RWPE2 (cell line): ENCODE measurements at regions not wholly inside any gene's neighbourhood (a gene's known extent, or its start where the extent isn't known, plus 50 kb on each side); places are given as distances from the start of the nearest gene placed in this dataset.

Experiments used
- ATAC-seq: fragments of 200-7000 bp; cut with Tn5 transposase; 3 replicates; pipeline ENCODE4 v1.9.1; 2021; ENCODE audit warnings: low read depth
- DNase-seq: peaks from one replicate; pipeline ENCODE4 v3.0.0-alpha.2; 2020; ENCODE audit warnings: low spot score
- H3K27ac ChIP-seq: fragments of 450-650 bp; 2 replicates; pipeline ENCODE4 v1.5.1; 2017; ENCODE audit warnings: mild to moderate bottlenecking; ENCODE audit not compliant: poor library complexity, severe bottlenecking
- H3K27me3 ChIP-seq: fragments of 250-450 bp; sonication (Bioruptor Pico); 2 replicates; pipeline ENCODE4 v1.5.1; 2021; ENCODE audit warnings: mild to moderate bottlenecking, moderate library complexity; ENCODE audit not compliant: insufficient read depth, poor library complexity, severe bottlenecking
- H3K36me3 ChIP-seq: fragments of 250-450 bp; sonication (Bioruptor Pico); 2 replicates; pipeline ENCODE4 v1.5.1; 2020; ENCODE audit warnings: low read depth, mild to moderate bottlenecking, moderate library complexity
- H3K4me1 ChIP-seq: fragments of 250-450 bp; sonication (Bioruptor Pico); 2 replicates; pipeline ENCODE4 v1.5.1; 2021; ENCODE audit warnings: mild to moderate bottlenecking, moderate library complexity; ENCODE audit not compliant: insufficient read depth, poor library complexity, severe bottlenecking
- H3K4me3 ChIP-seq: fragments of 250-450 bp; sonication (Bioruptor Pico); 2 replicates; pipeline ENCODE4 v1.5.1; 2021; ENCODE audit warnings: mild to moderate bottlenecking, moderate library complexity; ENCODE audit not compliant: severe bottlenecking
- H3K9me3 ChIP-seq: fragments of 250-450 bp; sonication (Bioruptor Pico); 2 replicates; pipeline ENCODE4 v1.5.1; 2021; ENCODE audit warnings: mild to moderate bottlenecking, moderate library complexity; ENCODE audit not compliant: severe bottlenecking
- TF ChIP-seq, protein P1 (sequence below): fragments of 450-650 bp; IDR thresholded peaks from one replicate; pipeline ENCODE4 v1.5.1; 2017; ENCODE audit warnings: mild to moderate bottlenecking, moderate library complexity; ENCODE audit not compliant: poor library complexity, severe bottlenecking

DNA sequence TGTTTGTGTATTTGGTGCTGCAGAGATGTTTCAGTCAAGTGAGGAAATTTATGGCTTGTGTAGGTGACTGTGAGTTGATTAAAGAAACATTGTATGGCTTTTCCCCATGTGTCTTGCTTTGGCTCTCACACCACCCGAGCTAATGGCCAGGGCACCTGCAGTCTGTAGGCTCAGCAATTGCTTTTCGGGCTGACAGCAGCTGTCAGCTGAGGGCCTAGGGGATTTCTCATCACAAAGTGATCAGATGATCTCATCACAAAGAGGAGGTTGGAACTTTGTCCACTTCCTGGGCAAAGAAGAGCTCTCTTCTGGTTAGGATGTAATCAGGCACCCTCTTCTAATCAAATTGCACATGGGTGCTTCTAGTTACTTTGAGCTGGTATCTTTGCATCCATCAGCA is 632.2 kb downstream of the SLC4A3 start:
- Histone ChIP-seq H3K4me3 (no peak overlapping the region), H3K9me3 (no peaks in the 10 kb centered on the region), H3K27me3 (no peaks in the 10 kb centered on the region), H3K36me3 (no peaks in the 10 kb centered on the region), H3K27ac (no peak overlapping the region), H3K4me1 (no peaks in the 10 kb centered on the region)
- ATAC-seq (no peak), DNase-seq (no peak)
- TF ChIP-seq, protein P1, sequence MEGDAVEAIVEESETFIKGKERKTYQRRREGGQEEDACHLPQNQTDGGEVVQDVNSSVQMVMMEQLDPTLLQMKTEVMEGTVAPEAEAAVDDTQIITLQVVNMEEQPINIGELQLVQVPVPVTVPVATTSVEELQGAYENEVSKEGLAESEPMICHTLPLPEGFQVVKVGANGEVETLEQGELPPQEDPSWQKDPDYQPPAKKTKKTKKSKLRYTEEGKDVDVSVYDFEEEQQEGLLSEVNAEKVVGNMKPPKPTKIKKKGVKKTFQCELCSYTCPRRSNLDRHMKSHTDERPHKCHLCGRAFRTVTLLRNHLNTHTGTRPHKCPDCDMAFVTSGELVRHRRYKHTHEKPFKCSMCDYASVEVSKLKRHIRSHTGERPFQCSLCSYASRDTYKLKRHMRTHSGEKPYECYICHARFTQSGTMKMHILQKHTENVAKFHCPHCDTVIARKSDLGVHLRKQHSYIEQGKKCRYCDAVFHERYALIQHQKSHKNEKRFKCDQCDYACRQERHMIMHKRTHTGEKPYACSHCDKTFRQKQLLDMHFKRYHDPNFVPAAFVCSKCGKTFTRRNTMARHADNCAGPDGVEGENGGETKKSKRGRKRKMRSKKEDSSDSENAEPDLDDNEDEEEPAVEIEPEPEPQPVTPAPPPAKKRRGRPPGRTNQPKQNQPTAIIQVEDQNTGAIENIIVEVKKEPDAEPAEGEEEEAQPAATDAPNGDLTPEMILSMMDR, result no peak

DNA sequence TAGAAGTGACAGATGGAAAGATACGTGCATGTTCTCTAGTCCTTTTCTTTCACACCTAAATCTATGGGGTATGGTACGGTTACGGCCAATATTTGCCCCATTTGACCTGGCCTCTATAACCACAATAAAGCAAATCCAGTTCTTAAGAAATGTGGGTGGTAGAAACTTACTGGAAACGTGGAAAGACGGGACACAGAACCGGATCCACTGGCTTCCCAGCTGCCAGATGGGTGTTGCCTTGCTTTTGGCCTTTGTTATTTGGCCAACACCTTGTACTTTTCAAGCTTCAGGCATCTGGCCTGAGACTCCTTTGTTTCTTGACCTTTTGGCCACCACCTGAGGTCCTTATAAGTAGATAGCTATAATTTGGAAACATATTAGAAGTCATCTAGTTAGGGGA is 635.9 kb downstream of the SLC4A3 start:
- DNase-seq (no peak), ATAC-seq (no peak)
- H3K36me3 ChIP-seq, result no peaks in the 10 kb centered on the region
- no peaks in the 10 kb centered on the region for H3K4me1 ChIP-seq
- H3K27ac ChIP-seq, result no peak overlapping the region
- no peak overlapping the region for H3K4me3 ChIP-seq
- H3K27me3 ChIP-seq, result no peaks in the 10 kb centered on the region
- H3K9me3 ChIP-seq, result no peaks in the 10 kb centered on the region
- TF ChIP-seq, protein P1, result no peak

DNA sequence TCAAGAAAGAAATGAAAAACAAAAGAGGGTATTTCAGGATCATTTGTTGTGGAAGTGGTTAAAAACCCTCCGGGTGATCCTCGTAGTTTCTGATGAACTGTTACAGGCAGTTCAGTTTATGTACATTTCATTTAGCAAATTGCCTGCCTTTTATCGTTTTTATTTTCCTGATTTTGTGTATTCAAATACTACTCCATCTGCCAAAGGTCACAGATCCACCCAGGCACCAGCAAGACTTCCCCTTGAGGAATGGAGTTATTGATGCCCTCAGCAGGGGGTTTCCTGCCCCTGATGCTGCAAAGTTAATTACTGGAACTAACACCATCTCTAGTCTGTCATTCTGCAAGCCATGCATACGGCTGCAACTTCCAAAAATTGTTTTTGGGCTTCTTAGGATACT is 641.9 kb downstream of the SLC4A3 start:
- DNase-seq (no peak), ATAC-seq (no peak)
- no peak overlapping the region for H3K4me3 ChIP-seq
- TF ChIP-seq, protein P1, result no peak
- H3K27ac ChIP-seq, result no peak overlapping the region
- no peaks in the 10 kb centered on the region for H3K36me3 ChIP-seq
- H3K9me3 ChIP-seq, result no peaks in the 10 kb centered on the region
- H3K4me1 ChIP-seq, result peaks cover 18% of the 10 kb centered on the region
- no peaks in the 10 kb centered on the region for H3K27me3 ChIP-seq

DNA sequence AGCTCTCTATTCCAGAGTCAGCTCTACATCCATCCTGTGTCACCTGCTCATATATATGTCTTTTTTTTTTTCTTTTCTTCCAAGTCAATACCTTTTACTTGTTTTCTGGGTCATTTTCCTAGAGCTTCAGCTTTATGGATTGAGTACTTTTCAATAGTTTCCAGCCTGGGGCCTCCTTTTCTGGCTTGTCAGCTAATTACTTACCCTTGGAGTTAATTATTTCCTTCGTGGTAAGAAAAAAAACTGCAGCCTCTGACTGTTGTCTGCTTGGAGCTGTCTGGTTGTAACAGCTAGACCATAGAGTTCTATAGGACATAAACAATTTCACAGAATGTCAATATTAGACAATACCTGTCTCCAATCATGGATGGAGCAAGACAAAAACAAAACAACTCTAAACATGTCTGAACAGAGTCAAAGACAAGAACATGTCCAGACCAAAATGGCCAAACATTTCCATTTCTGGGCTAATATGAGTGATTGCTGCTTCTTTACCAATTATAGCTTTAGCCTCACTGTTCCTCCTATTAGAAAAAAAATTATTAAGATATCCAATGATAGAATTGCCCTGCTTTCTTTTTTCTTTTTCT is 643.1 kb downstream of the SLC4A3 start:
- no peak overlapping the region for H3K4me3 ChIP-seq
- no peaks in the 10 kb centered on the region for H3K36me3 ChIP-seq
- DNase-seq (no peak), ATAC-seq (0 out of 3 replicates have a peak, but pooled peaks have one; percentile 14)
- H3K4me1 ChIP-seq, result peaks cover 25% of the 10 kb centered on the region
- no peaks in the 10 kb centered on the region for H3K9me3 ChIP-seq
- no peak overlapping the region for H3K27ac ChIP-seq
- TF ChIP-seq, protein P1, result no peak
- H3K27me3 ChIP-seq, result no peaks in the 10 kb centered on the region

DNA sequence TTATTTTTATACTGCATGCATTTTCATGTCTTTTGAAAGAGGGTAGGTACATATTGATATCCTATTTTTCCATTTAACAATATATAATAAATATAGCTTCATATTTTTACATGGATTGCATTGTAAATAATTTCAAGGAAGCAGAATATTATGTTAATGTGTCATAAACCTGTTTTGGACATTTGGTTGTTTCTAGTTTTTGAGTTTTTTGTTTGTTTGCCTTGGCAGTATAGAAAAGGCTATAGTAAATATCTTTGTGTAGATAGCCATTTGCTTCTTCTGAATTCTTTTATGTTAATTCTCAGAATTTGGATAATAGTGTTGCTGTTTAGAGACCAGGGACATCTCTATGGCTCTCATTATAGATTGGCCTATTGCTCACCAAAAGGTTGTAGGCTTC is 645.2 kb downstream of the SLC4A3 start:
- H3K36me3 ChIP-seq, result no peaks in the 10 kb centered on the region
- no peaks in the 10 kb centered on the region for H3K9me3 ChIP-seq
- DNase-seq, result no peak
- H3K4me3 ChIP-seq, result no peak overlapping the region
- H3K4me1 ChIP-seq, result peaks cover 46% of the 10 kb centered on the region
- H3K27ac ChIP-seq, result no peak overlapping the region
- no peak for ATAC-seq
- TF ChIP-seq, protein P1, result no peak
- H3K27me3 ChIP-seq, result no peaks in the 10 kb centered on the region
